PC-3 (cell line): ENCODE measurements at regions not wholly inside any gene's neighbourhood (a gene's known extent, or its start where the extent isn't known, plus 50 kb on each side); places are given as distances from the start of the nearest gene placed in this dataset.

Source experiments
- EZH2 ChIP-seq: fragments of 300-600 bp; sonication (generic); IDR thresholded peaks from one replicate; pipeline ENCODE4 v1.6.1; 2017; ENCODE audit warnings: antibody characterized with exemption, mild to moderate bottlenecking, low read length; ENCODE audit not compliant: unreplicated experiment
- TF ChIP-seq, protein P1 (sequence below): fragments of 300-600 bp; sonication (generic); conservative IDR thresholded peaks from 2 replicates; pipeline ENCODE4 v1.5.1; 2017; ENCODE audit warnings: antibody characterized with exemption, low read depth, mild to moderate bottlenecking, low read length

DNA sequence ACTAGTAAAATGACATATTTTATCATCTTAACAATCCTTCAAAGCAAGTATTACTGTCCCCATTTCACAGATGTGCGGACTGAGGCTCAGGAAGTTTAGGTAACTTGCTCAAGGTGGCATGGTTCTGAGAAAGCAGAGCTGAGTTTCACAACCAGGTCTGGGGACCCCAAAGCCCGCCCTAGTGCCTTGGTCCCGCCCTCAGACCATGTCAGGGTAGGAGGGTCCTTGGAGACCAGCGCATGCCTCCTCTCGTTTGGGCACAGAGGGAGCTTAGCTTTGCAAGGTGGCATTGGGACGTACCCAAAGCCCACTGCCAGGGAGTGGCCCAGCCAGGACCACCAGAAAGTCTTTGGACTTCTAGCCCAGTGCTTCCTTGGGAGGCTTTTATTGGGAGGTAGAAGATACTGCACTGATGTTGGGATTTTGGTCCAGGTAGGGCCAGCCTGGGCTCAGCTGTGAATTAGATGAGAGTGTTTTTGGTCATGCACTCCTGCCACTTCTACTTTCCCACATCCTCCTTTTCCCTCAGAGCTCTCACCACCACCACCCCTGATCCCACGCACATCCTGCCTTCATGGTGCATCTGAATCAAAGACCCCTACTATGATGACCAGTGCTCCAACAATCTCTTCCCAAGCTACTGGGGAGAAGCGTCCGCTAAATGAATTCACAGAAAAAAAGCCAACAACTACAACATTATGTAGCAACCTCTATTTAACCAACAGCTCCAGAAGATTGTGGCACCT, 307.9 kb downstream of the TLE3 start:
- TF ChIP-seq EZH2 = no peak
- TF ChIP-seq, protein P1, sequence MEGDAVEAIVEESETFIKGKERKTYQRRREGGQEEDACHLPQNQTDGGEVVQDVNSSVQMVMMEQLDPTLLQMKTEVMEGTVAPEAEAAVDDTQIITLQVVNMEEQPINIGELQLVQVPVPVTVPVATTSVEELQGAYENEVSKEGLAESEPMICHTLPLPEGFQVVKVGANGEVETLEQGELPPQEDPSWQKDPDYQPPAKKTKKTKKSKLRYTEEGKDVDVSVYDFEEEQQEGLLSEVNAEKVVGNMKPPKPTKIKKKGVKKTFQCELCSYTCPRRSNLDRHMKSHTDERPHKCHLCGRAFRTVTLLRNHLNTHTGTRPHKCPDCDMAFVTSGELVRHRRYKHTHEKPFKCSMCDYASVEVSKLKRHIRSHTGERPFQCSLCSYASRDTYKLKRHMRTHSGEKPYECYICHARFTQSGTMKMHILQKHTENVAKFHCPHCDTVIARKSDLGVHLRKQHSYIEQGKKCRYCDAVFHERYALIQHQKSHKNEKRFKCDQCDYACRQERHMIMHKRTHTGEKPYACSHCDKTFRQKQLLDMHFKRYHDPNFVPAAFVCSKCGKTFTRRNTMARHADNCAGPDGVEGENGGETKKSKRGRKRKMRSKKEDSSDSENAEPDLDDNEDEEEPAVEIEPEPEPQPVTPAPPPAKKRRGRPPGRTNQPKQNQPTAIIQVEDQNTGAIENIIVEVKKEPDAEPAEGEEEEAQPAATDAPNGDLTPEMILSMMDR = no peak
